ENCODE measurements at regions not wholly inside any gene's neighbourhood (a gene's known extent, or its start where the extent isn't known, plus 50 kb on each side); places are given as distances from the start of the nearest gene placed in this dataset.
A peak's percentile ranks its signal among the peaks of the same experiment; 100 is the strongest.

GRCh38 chr5:125699860-125700259, 723.3 kb upstream of the GRAMD2B start:
- peaks cover 10% of the 10 kb centered on the region for H3K9me3 ChIP-seq (ENCODE audit: control insufficient read depth, low read depth, low read length)
- H3K36me3 ChIP-seq (ENCODE audit: control insufficient read depth, low read depth, low read length): no peaks in the 10 kb centered on the region
- H3K27me3 ChIP-seq (ENCODE audit: control insufficient read depth, insufficient read depth, low read length): no peaks in the 10 kb centered on the region
- peaks cover 3% of the 10 kb centered on the region for H3K4me1 ChIP-seq (ENCODE audit: control insufficient read depth, low read depth, low read length)
- no peak overlapping the region for H3K27ac ChIP-seq (ENCODE audit: low read length)
- no peak overlapping the region for H3K9ac ChIP-seq (ENCODE audit: low read length)
- no peak overlapping the region for H3K4me3 ChIP-seq (ENCODE audit: low read length)

- no peaks in the 10 kb centered on the region for H3K27me3 ChIP-seq (ENCODE audit: control insufficient read depth, insufficient read depth, low read length)
- no peak overlapping the region for H3K27ac ChIP-seq (ENCODE audit: low read length)
- no peaks in the 10 kb centered on the region for H3K36me3 ChIP-seq (ENCODE audit: control insufficient read depth, low read depth, low read length)
- no peak overlapping the region for H3K4me3 ChIP-seq (ENCODE audit: low read length)
- no peak overlapping the region for H3K9ac ChIP-seq (ENCODE audit: low read length)
- peaks cover 3% of the 10 kb centered on the region for H3K4me1 ChIP-seq (ENCODE audit: control insufficient read depth, low read depth, low read length)
- H3K9me3 ChIP-seq (ENCODE audit: control insufficient read depth, low read depth, low read length): peaks cover 13% of the 10 kb centered on the region
These were observed 722.8 kb upstream of the GRAMD2B start for GRCh38 chr5:125700380-125700861.

- no peak overlapping the region for H3K4me3 ChIP-seq (ENCODE audit: low read length)
- H3K27ac ChIP-seq (ENCODE audit: low read length): no peak overlapping the region
- no peak overlapping the region for H3K9ac ChIP-seq (ENCODE audit: low read length)
- H3K27me3 ChIP-seq (ENCODE audit: control insufficient read depth, insufficient read depth, low read length): no peaks in the 10 kb centered on the region
- no peaks in the 10 kb centered on the region for H3K36me3 ChIP-seq (ENCODE audit: control insufficient read depth, low read depth, low read length)
- H3K9me3 ChIP-seq (ENCODE audit: control insufficient read depth, low read depth, low read length): peaks cover 15% of the 10 kb centered on the region
- peaks cover 9% of the 10 kb centered on the region for H3K4me1 ChIP-seq (ENCODE audit: control insufficient read depth, low read depth, low read length)
These were observed 719.6 kb upstream of the GRAMD2B start for GRCh38 chr5:125703616-125704015.

- peaks cover 15% of the 10 kb centered on the region for H3K9me3 ChIP-seq (ENCODE audit: control insufficient read depth, low read depth, low read length)
- H3K9ac ChIP-seq (ENCODE audit: low read length): no peak overlapping the region
- H3K36me3 ChIP-seq (ENCODE audit: control insufficient read depth, low read depth, low read length): no peaks in the 10 kb centered on the region
- H3K4me3 ChIP-seq (ENCODE audit: low read length): no peak overlapping the region
- peaks cover 9% of the 10 kb centered on the region for H3K4me1 ChIP-seq (ENCODE audit: control insufficient read depth, low read depth, low read length)
- H3K27me3 ChIP-seq (ENCODE audit: control insufficient read depth, insufficient read depth, low read length): no peaks in the 10 kb centered on the region
- no peak overlapping the region for H3K27ac ChIP-seq (ENCODE audit: low read length)
These were observed 718.3 kb upstream of the GRAMD2B start for GRCh38 chr5:125704888-125705287.

- Histone ChIP-seq H3K4me1 (ENCODE audit: control insufficient read depth, low read depth, low read length) (peaks cover 12% of the 10 kb centered on the region), H3K27ac (ENCODE audit: low read length) (no peak overlapping the region), H3K9ac (ENCODE audit: low read length) (no peak overlapping the region), H3K4me3 (ENCODE audit: low read length) (no peak overlapping the region), H3K9me3 (ENCODE audit: control insufficient read depth, low read depth, low read length) (peaks cover 15% of the 10 kb centered on the region), H3K27me3 (ENCODE audit: control insufficient read depth, insufficient read depth, low read length) (no peaks in the 10 kb centered on the region), H3K36me3 (ENCODE audit: control insufficient read depth, low read depth, low read length) (no peaks in the 10 kb centered on the region)
These were observed 714.6 kb upstream of the GRAMD2B start for GRCh38 chr5:125708583-125708982.

- Histone ChIP-seq H3K4me3 (ENCODE audit: low read length) (no peak overlapping the region), H3K9ac (ENCODE audit: low read length) (no peak overlapping the region), H3K9me3 (ENCODE audit: control insufficient read depth, low read depth, low read length) (no peaks in the 10 kb centered on the region), H3K36me3 (ENCODE audit: control insufficient read depth, low read depth, low read length) (no peaks in the 10 kb centered on the region), H3K27ac (ENCODE audit: low read length) (no peak overlapping the region), H3K4me1 (ENCODE audit: control insufficient read depth, low read depth, low read length) (peaks cover 12% of the 10 kb centered on the region), H3K27me3 (ENCODE audit: control insufficient read depth, insufficient read depth, low read length) (no peaks in the 10 kb centered on the region)
These were observed 712.5 kb upstream of the GRAMD2B start for GRCh38 chr5:125710745-125711144.

GRCh38 chr5:125712397-125712796, 710.8 kb upstream of the GRAMD2B start:
- no peak overlapping the region for H3K4me3 ChIP-seq (ENCODE audit: low read length)
- H3K27me3 ChIP-seq (ENCODE audit: control insufficient read depth, insufficient read depth, low read length): no peaks in the 10 kb centered on the region
- H3K9ac ChIP-seq (ENCODE audit: low read length): no peak overlapping the region
- no peaks in the 10 kb centered on the region for H3K36me3 ChIP-seq (ENCODE audit: control insufficient read depth, low read depth, low read length)
- H3K27ac ChIP-seq (ENCODE audit: low read length): no peak overlapping the region
- no peaks in the 10 kb centered on the region for H3K9me3 ChIP-seq (ENCODE audit: control insufficient read depth, low read depth, low read length)
- peaks cover 7% of the 10 kb centered on the region for H3K4me1 ChIP-seq (ENCODE audit: control insufficient read depth, low read depth, low read length)

GRCh38 chr5:125713109-125713805, 710.0 kb upstream of the GRAMD2B start:
- Histone ChIP-seq H3K4me3 (ENCODE audit: low read length) (no peak overlapping the region), H3K4me1 (ENCODE audit: control insufficient read depth, low read depth, low read length) (peaks cover 7% of the 10 kb centered on the region), H3K27me3 (ENCODE audit: control insufficient read depth, insufficient read depth, low read length) (no peaks in the 10 kb centered on the region), H3K9me3 (ENCODE audit: control insufficient read depth, low read depth, low read length) (no peaks in the 10 kb centered on the region), H3K27ac (ENCODE audit: low read length) (no peak overlapping the region), H3K9ac (ENCODE audit: low read length) (no peak overlapping the region), H3K36me3 (ENCODE audit: control insufficient read depth, low read depth, low read length) (no peaks in the 10 kb centered on the region)

GRCh38 chr5:125715216-125715615, 708.0 kb upstream of the GRAMD2B start:
- H3K4me3 ChIP-seq (ENCODE audit: low read length): no peak overlapping the region
- peaks cover 17% of the 10 kb centered on the region for H3K4me1 ChIP-seq (ENCODE audit: control insufficient read depth, low read depth, low read length)
- no peaks in the 10 kb centered on the region for H3K9me3 ChIP-seq (ENCODE audit: control insufficient read depth, low read depth, low read length)
- H3K36me3 ChIP-seq (ENCODE audit: control insufficient read depth, low read depth, low read length): no peaks in the 10 kb centered on the region
- H3K9ac ChIP-seq (ENCODE audit: low read length): no peak overlapping the region
- no peaks in the 10 kb centered on the region for H3K27me3 ChIP-seq (ENCODE audit: control insufficient read depth, insufficient read depth, low read length)
- no peak overlapping the region for H3K27ac ChIP-seq (ENCODE audit: low read length)

GRCh38 chr5:125717209-125717608, 706.0 kb upstream of the GRAMD2B start:
- Histone ChIP-seq H3K36me3 (ENCODE audit: control insufficient read depth, low read depth, low read length) (no peaks in the 10 kb centered on the region), H3K9me3 (ENCODE audit: control insufficient read depth, low read depth, low read length) (no peaks in the 10 kb centered on the region), H3K27me3 (ENCODE audit: control insufficient read depth, insufficient read depth, low read length) (no peaks in the 10 kb centered on the region), H3K9ac (ENCODE audit: low read length) (no peak overlapping the region), H3K4me1 (ENCODE audit: control insufficient read depth, low read depth, low read length) (peaks cover 23% of the 10 kb centered on the region), H3K27ac (ENCODE audit: low read length) (no peak overlapping the region), H3K4me3 (ENCODE audit: low read length) (no peak overlapping the region)

GRCh38 chr5:125719681-125720347, 703.4 kb upstream of the GRAMD2B start:
- H3K27ac ChIP-seq (ENCODE audit: low read length): no peak overlapping the region
- peaks cover 16% of the 10 kb centered on the region for H3K4me1 ChIP-seq (ENCODE audit: control insufficient read depth, low read depth, low read length)
- H3K27me3 ChIP-seq (ENCODE audit: control insufficient read depth, insufficient read depth, low read length): no peaks in the 10 kb centered on the region
- H3K9ac ChIP-seq (ENCODE audit: low read length): no peak overlapping the region
- no peaks in the 10 kb centered on the region for H3K9me3 ChIP-seq (ENCODE audit: control insufficient read depth, low read depth, low read length)
- peak overlapping the region; percentile 1 for H3K4me3 ChIP-seq (ENCODE audit: low read length)
- no peaks in the 10 kb centered on the region for H3K36me3 ChIP-seq (ENCODE audit: control insufficient read depth, low read depth, low read length)

- H3K9ac ChIP-seq (ENCODE audit: low read length): no peak overlapping the region
- H3K27me3 ChIP-seq (ENCODE audit: control insufficient read depth, insufficient read depth, low read length): no peaks in the 10 kb centered on the region
- peak overlapping the region; percentile 1 for H3K4me3 ChIP-seq (ENCODE audit: low read length)
- no peaks in the 10 kb centered on the region for H3K36me3 ChIP-seq (ENCODE audit: control insufficient read depth, low read depth, low read length)
- H3K9me3 ChIP-seq (ENCODE audit: control insufficient read depth, low read depth, low read length): no peaks in the 10 kb centered on the region
- peaks cover 16% of the 10 kb centered on the region for H3K4me1 ChIP-seq (ENCODE audit: control insufficient read depth, low read depth, low read length)
- H3K27ac ChIP-seq (ENCODE audit: low read length): no peak overlapping the region
These were observed 702.9 kb upstream of the GRAMD2B start for GRCh38 chr5:125720348-125720685.

Data from iPS-18a (cell line).